B cell (primary cell): ENCODE measurements at regions not wholly inside any gene's neighbourhood (a gene's known extent, or its start where the extent isn't known, plus 50 kb on each side); places are given as distances from the start of the nearest gene placed in this dataset.

ENCODE experiments used
- CTCF ChIP-seq: fragments of 200-600 bp; IDR thresholded peaks from one replicate; pipeline ENCODE4 v1.8.0; 2022; ENCODE audit warnings: antibody characterized with exemption, mild to moderate bottlenecking
- EZH2 ChIP-seq: IDR thresholded peaks from 2 replicates; pipeline ENCODE4 v1.6.1; 2012; ENCODE audit warnings: borderline replicate concordance, low read depth, mild to moderate bottlenecking, moderate library complexity, low read length; ENCODE audit not compliant: insufficient read depth, poor library complexity, severe bottlenecking

GRCh38 chr1:4118746-4119515 is 218.9 kb upstream of the C1orf174 start:
- no peak for TF ChIP-seq CTCF
- TF ChIP-seq EZH2, result no peak
